HCT116 (cell line): ENCODE measurements at regions not wholly inside any gene's neighbourhood (a gene's known extent, or its start where the extent isn't known, plus 50 kb on each side); places are given as distances from the start of the nearest gene placed in this dataset.

ENCODE experiments used
- ATAC-seq: fragments of 200-7000 bp; cut with Tn5 transposase; 2 replicates; pipeline ENCODE4 v1.9.1; 2020; ENCODE audit warnings: mild to moderate bottlenecking, moderate library complexity
- BruUV-seq: library from RNA; stranded (reverse); fragments of 400-500 nt; replicated peaks from 2 replicates; lab custom pipeline; 2021; lab: Mats Ljungman, UMichigan
- CTCF ChIA-PET: fragments of 300-600 bp; sonication (Branson Sonifier 250); formaldehyde crosslinking; loops from one replicate; lab custom pipeline; 2021; ENCODE audit warnings: antibody characterized with exemption; lab: Charles Lee
- POLR2A ChIA-PET: fragments of 300-600, 350-600 bp; sonication (Branson Sonifier 250); formaldehyde crosslinking; loops from one replicate; lab custom pipeline; 2021; ENCODE audit warnings: antibody characterized with exemption; lab: Charles Lee
- RAD21 ChIA-PET, 2 experiments: fragments of 300-600 bp; sonication (Branson Sonifier 250); formaldehyde crosslinking; loops; one replicate each; lab custom pipeline; 2023; ENCODE audit warnings: low total read pairs in 2 of 2; ENCODE audit not compliant: uncharacterized antibody in 2 of 2, unreplicated experiment in 2 of 2, low non-redundant PET in 1 of 2; lab: Charles Lee
- DNase-seq: peaks from one replicate; pipeline ENCODE4 v3.0.0-alpha.2; 2010; ENCODE audit warnings: low read depth, low spot score
- H2AFZ ChIP-seq: fragments of 200-600 bp; shearing (Covaris generic), sonication (generic); 2 replicates; pipeline ENCODE4 v1.6.1; 2017; ENCODE audit warnings: low read depth, mixed run types, mixed read lengths, antibody characterized with exemption, low read length; ENCODE audit not compliant: poor library complexity, severe bottlenecking
- H3K27ac ChIP-seq: 2 replicates; pipeline ENCODE4 v1.5.1; 2012; ENCODE audit warnings: low read depth, low read length
- H3K27me3 ChIP-seq: fragments of 200-600 bp; sonication (generic); 2 replicates; pipeline ENCODE4 v1.6.1; 2016; ENCODE audit warnings: mixed run types, low read length, mixed read lengths; ENCODE audit not compliant: insufficient read depth
- H3K36me3 ChIP-seq, 2 experiments: fragments of 200-500 bp in 1 of 2; fragments of 200-600 bp in 1 of 2; sonication (Bioruptor generic) in 1 of 2; sonication (generic) in 1 of 2; 2 replicates each; pipeline versions ENCODE4 v1.5.1 to v1.6.1; 2014 to 2016; ENCODE audit warnings: low read length in 2 of 2, inconsistent platforms in 1 of 2, mixed read lengths in 1 of 2, mixed run types in 1 of 2; ENCODE audit not compliant: insufficient read depth in 2 of 2, control insufficient read depth in 1 of 2
- H3K4me1 ChIP-seq, 2 experiments: fragments of 200-600 bp in 1 of 2; sonication (generic) in 1 of 2; 2 replicates each; pipeline versions ENCODE4 v1.5.1 to v1.6.1; 2012 to 2017; ENCODE audit warnings: low read length in 2 of 2, inconsistent platforms in 1 of 2, mild to moderate bottlenecking in 1 of 2, mixed read lengths in 1 of 2, mixed run types in 1 of 2, moderate library complexity in 1 of 2; ENCODE audit not compliant: insufficient read depth in 2 of 2, control insufficient read depth in 1 of 2
- H3K4me2 ChIP-seq: fragments of 200-600 bp; sonication (generic); 2 replicates; pipeline ENCODE4 v1.6.1; 2017; ENCODE audit warnings: mixed run types, low read length, mixed read lengths
- H3K4me3 ChIP-seq, 2 experiments: fragments of 200-600 bp in 1 of 2; sonication (generic) in 1 of 2; replicated peaks in 1 of 2; 2 replicates each; pipeline ENCODE4 v1.5.1; 2011 to 2016; ENCODE audit warnings: low read length in 2 of 2, control low read depth in 1 of 2, low read depth in 1 of 2, mild to moderate bottlenecking in 1 of 2, mixed read lengths in 1 of 2, mixed run types in 1 of 2
- H3K79me2 ChIP-seq: fragments of 200-600 bp; sonication (generic); 2 replicates; pipeline ENCODE4 v1.6.1; 2017; ENCODE audit warnings: mild to moderate bottlenecking, mixed run types, low read length, moderate library complexity, mixed read lengths; ENCODE audit not compliant: insufficient read depth
- H3K9ac ChIP-seq: fragments of 200-600 bp; sonication (generic); 2 replicates; pipeline ENCODE4 v1.6.1; 2016; ENCODE audit warnings: low read length, mixed read lengths
- H3K9me2 ChIP-seq: fragments of 200-600 bp; sonication (generic), shearing (Covaris generic); 2 replicates; pipeline ENCODE4 v1.6.1; 2017; ENCODE audit warnings: mixed run types, mild to moderate bottlenecking, moderate library complexity; ENCODE audit not compliant: insufficient read depth
- H3K9me3 ChIP-seq, 2 experiments: fragments of 200-500 bp in 1 of 2; fragments of 200-600 bp in 1 of 2; sonication (Bioruptor generic) in 1 of 2; sonication (generic) in 1 of 2; 2 replicates each; pipeline ENCODE4 v1.6.1; 2014 to 2017; ENCODE audit warnings: low read length in 2 of 2, mixed read lengths in 2 of 2, inconsistent platforms in 1 of 2, low read depth in 1 of 2, mild to moderate bottlenecking in 1 of 2, mixed run types in 1 of 2, moderate library complexity in 1 of 2; ENCODE audit not compliant: control insufficient read depth in 1 of 2, insufficient read depth in 1 of 2
- H4K20me1 ChIP-seq: fragments of 200-600 bp; sonication (generic), shearing (Covaris generic); 2 replicates; pipeline ENCODE4 v1.6.1; 2017; ENCODE audit warnings: mixed run types, mild to moderate bottlenecking, moderate library complexity; ENCODE audit not compliant: insufficient read depth
- CEBPB ChIP-seq: IDR thresholded peaks from 2 replicates; pipeline ENCODE4 v1.6.1; 2012; ENCODE audit warnings: low read depth
- CTCF ChIP-seq, 3 experiments: fragments of 200-600 bp in 1 of 3; sonication (generic) in 1 of 3; IDR thresholded peaks in 2 of 3; conservative IDR thresholded peaks in 1 of 3; 2 replicates each; pipeline ENCODE4 v1.5.1; 2012 to 2017; ENCODE audit warnings: low read depth in 2 of 3, low read length in 2 of 3, antibody characterized with exemption in 1 of 3, borderline replicate concordance in 1 of 3, control low read depth in 1 of 3, mild to moderate bottlenecking in 1 of 3, mixed read lengths in 1 of 3, mixed run types in 1 of 3, moderate library complexity in 1 of 3; ENCODE audit not compliant: insufficient read depth in 1 of 3
- ELF1 ChIP-seq: IDR thresholded peaks from 2 replicates; pipeline ENCODE4 v1.6.1; 2012; ENCODE audit warnings: low read depth, borderline replicate concordance
- FOSL1 ChIP-seq: IDR thresholded peaks from 2 replicates; pipeline ENCODE4 v1.6.1; 2012; ENCODE audit warnings: low read depth
- RAD21 ChIP-seq: IDR thresholded peaks from 2 replicates; pipeline ENCODE4 v1.6.1; 2012; ENCODE audit warnings: low read depth, mild to moderate bottlenecking
- SP1 ChIP-seq: IDR thresholded peaks from 2 replicates; pipeline ENCODE4 v1.6.1; 2012; ENCODE audit warnings: low read depth
- TCF7L2 ChIP-seq: IDR thresholded peaks from 2 replicates; pipeline ENCODE4 v1.7.0; 2011; ENCODE audit warnings: borderline replicate concordance, inconsistent platforms; ENCODE audit not compliant: insufficient read depth, insufficient read length; ENCODE audit errors: extremely low read depth
- ZBTB33 ChIP-seq: IDR thresholded peaks from 2 replicates; pipeline ENCODE4 v1.6.1; 2011; ENCODE audit warnings: mild to moderate bottlenecking, low read length, moderate library complexity; ENCODE audit not compliant: insufficient replicate concordance; ENCODE audit errors: extremely low read depth
- ZFX ChIP-seq: fragments of 450-650 bp; IDR thresholded peaks from 2 replicates; pipeline ENCODE4 v1.6.1; 2017
- ZNF274 ChIP-seq: fragments of 200-500 bp; sonication (Bioruptor generic); IDR thresholded peaks from 2 replicates; pipeline ENCODE4 v1.6.1; 2014; ENCODE audit warnings: mild to moderate bottlenecking, low read depth, low read length, inconsistent platforms
- intact Hi-C: fragments of 100-400 bp; cut with micrococcal nuclease; formaldehyde crosslinking; loops from 2 replicates; pipeline ENCODE4 v1.10.0; 2022

GRCh38 chr2:142280831-142281230 is 150.0 kb upstream of the LRP1B start:
- ChIA-PET CTCF (no interaction called here), POLR2A (no interaction called here)
- BruUV-seq: no TSS peak

More at GRCh38 chr2:142280831-142281230, 150.0 kb upstream of the LRP1B start:
- Histone ChIP-seq H3K36me3 (no peaks in the 10 kb centered on the region), H3K4me3 (no peak overlapping the region), H3K4me1 (no peaks in the 10 kb centered on the region)
- intact Hi-C loops: no loop called here
- no peak for TF ChIP-seq ZBTB33
- TF ChIP-seq SP1: no peak
- TF ChIP-seq ZNF274: no peak
- TF ChIP-seq CEBPB: no peak
- TF ChIP-seq ZFX: no peak
- TF ChIP-seq ELF1: no peak
- TF ChIP-seq FOSL1: no peak
- TF ChIP-seq RAD21: no peak
- TF ChIP-seq CTCF (IDR thresholded peaks at IDR 0.05 in 2 of 3, conservative IDR thresholded peaks at IDR 0.05 in 1 of 3; ENCODE audit: borderline replicate concordance in 1 of 3, insufficient read depth in 1 of 3, low read depth in 2 of 3, low read length in 2 of 3): no peak
- no peak for TF ChIP-seq TCF7L2
- TF ChIP-seq, all 23 proteins: peak for 0
- no peak overlapping the region for H2AFZ ChIP-seq
- H3K9me3 ChIP-seq: no peaks in the 10 kb centered on the region
- DNase-seq: no peak
- RAD21 ChIA-PET: no interaction called here
- H3K27ac ChIP-seq: no peak overlapping the region
- no peak overlapping the region for H3K4me2 ChIP-seq
- no peaks in the 10 kb centered on the region for H3K9me2 ChIP-seq
- no peak overlapping the region for H3K9ac ChIP-seq
- ATAC-seq: no peak
- H4K20me1 ChIP-seq: no peaks in the 10 kb centered on the region
- H3K27me3 ChIP-seq: no peaks in the 10 kb centered on the region
- no peaks in the 10 kb centered on the region for H3K79me2 ChIP-seq
